HG03045 (cell line): ENCODE measurements at regions not wholly inside any gene's neighbourhood (a gene's known extent, or its start where the extent isn't known, plus 50 kb on each side); places are given as distances from the start of the nearest gene placed in this dataset.
"Not testable (repeated sequence)": the region's sequence is repeated elsewhere in the genome, so short reads cannot be mapped to it uniquely, and the experiment has no call there.

ENCODE experiments used
- ATAC-seq: cut with Tn5 transposase; IDR thresholded peaks from one replicate; pipeline ENCODE4 v1.9.1; 2021; ENCODE audit warnings: mild to moderate bottlenecking, moderate library complexity; ENCODE audit not compliant: unreplicated experiment

DNA sequence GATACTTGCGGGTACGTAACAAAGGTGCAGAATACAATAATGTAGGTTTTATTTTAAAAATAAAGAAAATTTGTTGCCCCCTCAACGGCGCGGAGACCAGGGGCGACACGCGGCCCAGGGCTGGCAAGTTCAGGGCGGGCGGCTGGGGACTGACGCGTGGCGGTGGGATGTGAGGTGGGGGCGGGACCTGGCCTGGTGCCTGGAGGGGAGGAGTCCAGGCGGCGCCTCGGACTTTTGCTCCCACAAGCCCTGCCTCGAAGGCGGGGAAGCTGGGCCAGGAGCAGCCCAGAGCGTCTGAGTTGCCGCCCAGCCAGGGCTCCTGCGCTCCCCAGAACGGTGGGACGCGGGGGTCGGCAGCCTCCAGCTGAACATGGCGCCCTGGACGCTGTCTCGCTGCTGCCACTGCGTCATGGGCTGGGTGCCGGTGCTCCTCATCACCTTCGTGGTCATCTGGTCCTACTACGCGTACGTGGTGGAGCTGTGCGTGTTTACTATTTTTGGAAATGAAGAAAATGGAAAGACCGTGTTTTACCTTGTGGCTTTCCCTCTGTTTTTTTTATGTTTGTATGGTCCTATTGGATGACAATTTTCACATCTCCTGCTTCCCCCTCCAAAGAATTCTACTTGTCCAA lies 1122.8 kb upstream of the ATXN8OS start:
- ATAC-seq, result no peak

DNA sequence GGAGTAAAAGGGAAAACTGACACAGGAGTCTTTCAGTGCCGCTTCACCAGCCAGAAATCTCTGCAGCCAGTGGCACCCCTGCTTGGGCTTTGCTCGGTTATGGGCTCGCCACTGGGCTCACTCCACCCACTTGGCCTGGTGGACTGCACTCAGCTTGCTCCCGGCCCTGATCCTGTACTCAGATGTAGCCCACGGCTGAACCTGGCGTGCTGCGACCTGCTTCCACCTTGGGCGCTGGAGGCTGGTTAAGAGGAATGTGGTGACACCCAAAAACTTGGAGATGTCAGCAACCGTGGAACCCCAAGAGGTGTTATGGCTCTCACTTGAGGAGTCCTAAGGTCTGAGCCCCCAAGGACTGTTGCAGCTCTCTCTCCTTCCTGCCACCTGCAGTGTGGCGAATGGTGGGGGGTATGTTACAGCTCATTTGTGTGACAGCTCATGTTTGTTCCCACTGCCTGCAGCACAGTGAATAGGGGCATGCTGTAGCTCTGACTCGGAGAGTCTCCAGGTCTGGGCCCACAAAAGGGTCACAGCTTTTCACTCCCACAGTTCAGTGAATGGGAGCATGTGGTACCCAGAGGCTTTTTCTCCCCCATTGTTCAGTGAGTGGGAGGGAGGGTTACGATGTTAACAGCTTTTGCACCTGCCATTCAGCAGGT lies 1124.5 kb upstream of the ATXN8OS start:
- no peak for ATAC-seq

DNA sequence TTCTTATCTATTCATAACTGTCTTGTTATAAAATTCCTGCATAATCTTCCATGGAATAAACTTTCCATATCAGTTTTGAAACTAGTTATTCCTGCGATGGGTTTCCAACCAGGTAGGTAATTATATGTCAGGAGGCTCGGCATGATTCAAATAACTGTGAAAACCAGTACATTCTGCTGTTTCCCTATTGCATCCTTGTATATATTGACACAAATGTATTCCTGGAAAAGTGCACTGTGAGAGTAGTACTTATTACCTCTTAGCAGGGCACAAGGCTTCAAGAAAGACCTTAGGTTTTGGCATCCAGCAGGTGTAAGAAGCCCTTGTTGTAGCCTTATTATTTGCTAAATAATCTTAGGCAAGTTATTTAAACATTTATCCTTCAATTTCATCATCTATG lies 1131.3 kb upstream of the ATXN8OS start:
- no peak for ATAC-seq

DNA sequence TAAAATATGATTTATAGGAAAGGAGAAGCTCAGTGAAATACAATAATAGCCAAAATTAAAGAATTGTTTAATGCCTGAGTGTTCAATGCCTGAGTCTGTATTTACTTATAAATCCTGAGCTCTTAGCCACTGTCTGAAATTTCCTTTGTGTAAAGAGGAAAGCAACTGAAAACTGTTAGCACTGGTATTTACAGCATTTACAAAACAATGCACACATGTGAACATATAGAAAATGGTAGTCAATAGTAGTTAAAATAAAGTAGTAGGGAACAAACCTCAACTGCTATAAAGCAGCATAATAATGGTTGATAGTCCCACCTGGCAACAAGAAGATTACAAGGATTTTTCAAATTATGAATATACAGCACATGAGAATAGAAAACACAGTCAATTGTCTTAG lies 1137.1 kb upstream of the ATXN8OS start:
- no peak for ATAC-seq

DNA sequence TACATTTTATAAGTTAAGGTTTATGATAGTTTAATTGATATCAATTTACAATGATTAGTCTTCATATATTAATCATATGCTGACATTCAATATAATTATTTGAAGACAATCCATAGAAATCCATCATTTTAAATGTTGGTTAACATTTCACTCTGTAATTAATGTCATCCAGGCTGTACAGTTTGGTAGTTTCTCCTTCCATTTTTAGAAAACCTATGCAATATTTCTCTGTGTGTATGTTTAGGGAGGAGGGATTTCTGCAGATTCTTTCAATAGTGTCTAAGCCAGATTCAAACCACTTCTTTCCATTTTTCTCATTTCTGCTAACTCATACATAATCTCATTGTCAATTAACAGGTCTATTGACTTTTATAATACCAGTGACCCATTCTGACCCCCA lies 1159.0 kb upstream of the ATXN8OS start:
- ATAC-seq, result no peak

DNA sequence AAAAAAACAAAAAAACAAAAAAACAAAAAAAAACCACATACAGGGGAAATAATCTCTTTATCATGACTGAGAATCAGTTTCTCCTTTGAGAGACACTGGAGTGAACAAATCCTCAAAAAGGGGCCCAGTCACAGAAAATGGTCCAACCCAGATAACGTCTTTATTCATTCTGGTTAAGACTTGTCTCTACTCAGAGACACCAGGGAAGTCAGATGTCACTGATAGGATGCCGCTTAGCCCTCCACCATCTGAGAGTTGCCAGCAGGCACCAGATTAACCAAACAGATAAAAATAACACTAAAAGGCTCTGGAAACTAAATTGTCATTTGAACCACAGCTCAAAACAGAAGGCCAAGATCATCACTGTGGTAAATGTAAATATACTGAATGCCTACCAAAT lies 1163.4 kb upstream of the ATXN8OS start:
- no peak for ATAC-seq

DNA sequence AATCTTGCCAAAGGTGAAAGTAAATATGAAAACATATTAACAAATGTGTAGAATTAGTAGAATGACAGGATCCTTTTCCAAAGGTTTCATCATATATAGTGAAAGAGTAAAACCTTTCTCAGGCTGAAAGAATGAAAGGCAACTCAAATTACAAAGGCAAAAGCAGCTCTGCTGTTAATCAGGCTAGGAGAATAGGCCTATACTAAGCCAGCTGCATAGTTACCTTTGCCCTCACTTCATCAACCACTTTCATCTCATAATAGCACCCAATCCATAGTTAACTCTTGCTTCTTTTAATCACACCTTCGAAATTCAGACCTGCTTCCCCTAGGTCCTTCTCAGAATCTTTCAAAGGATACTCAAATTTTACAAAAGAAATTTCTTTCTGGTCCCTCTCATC lies 1167.6 kb upstream of the ATXN8OS start:
- ATAC-seq, result no peak

DNA sequence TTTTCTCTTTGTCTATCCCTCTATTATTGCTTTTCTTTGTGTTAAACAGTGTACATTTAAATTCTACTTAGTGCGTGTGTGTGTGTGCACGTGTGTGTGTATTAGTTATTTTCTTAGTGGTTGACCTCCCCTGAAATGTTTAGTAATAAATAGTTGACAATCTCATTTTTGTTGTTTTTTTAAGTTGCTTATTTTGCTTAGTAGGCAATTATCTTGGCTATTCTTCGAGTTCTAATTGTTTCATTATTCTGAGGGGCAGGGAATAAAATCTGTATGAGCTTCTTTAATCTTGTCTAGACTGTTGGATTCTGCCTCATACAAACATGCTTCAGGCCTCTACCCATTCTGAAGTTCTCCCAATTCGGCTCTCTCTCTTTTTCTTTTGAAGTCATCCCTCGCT lies 1169.0 kb upstream of the ATXN8OS start:
- ATAC-seq, result no peak

DNA sequence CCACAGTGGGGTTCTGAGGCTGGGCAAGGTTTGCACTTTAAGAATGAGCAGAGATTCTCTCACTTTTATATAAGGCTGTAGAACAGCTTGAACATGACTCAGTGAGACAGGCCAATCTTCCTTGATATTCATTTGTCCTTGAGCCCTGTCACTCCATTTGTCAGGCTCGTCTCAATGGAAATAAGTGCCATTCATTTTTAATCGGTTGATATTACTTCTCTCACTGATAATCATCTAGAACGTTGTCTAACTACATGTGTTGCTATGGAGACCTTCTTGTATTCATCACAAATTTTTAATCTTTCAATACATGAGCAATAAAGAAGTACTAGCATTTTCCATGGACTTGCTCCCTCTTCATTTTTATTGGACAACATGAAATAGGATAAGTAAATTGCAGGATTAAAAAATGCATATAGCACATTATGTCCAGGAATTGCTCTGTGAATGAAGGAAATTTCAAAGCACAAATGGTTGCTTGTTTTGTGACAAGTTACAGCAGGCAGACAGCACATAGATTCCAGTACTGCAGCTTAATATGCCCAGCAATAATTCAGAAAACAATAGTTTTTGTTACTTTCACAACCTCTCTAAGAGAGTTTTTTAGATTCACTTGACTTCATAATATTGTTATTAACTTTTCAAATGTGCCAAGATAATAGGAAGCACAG lies 1178.4 kb upstream of the ATXN8OS start:
- ATAC-seq, result no peak

DNA sequence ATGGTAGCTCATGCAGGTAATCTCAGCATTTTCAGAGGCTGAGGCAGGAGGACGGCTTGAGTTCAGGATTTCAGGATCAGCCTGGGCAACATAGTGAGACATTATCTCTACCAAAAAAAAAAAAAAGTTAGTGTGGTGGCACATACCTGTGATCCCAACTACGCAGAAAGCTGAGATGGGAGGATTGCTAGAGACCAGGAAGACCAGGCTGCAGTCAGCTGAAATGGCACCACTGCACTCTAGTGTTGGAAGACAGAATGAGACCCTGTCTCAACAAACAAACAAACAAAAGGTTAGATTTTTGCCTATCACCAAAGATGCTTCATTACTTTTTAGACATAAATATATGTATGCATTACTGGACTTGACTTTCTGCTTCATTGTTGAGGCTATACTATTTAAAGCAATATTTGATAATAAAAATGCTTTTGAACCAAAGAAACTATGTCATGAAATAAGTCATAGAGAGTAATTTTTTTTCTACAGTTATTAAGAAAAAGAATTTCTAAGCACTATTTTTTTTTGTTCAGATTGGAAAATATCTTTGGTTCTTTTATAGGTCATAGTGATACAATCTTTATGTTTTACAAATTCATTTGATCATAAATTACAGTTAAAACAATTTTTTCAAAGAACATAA lies 1180.1 kb upstream of the ATXN8OS start:
- ATAC-seq, result no peak

DNA sequence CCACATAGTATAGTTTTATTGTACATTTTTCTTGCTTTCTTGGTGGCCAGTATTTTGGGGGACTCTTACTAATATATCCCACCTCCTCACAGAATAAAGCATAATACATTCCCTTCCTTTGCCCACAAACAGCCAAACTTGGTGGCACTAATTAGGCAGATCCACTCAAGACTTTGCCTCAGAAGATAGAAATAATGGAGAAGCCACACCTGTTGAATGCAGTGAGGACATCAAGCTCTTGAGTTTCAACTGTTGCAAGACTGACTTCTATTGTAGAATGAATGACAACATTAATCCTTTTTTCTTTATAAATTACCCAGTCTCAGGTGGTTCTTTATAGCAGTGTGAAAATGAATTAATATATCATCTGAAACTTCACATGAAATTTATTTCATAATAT lies 1183.6 kb upstream of the ATXN8OS start:
- no peak for ATAC-seq

DNA sequence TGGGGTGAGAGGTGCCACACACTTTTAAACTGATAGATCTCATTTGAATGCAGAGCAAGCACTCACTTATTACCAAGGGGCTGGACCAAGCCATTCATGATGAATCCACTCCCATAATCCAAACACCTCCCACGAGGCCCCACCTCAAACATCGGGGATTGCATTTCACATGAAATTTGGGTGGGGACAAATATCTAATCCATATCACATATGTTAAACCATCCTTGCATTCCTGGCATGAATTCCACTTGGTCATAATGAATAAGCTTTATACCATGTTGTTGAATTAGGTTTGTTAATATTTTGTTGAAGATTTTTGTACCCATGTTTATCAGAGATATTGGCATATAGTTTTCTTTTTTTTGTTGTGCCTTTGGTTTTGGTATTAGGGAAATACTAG lies 1198.7 kb upstream of the ATXN8OS start:
- ATAC-seq, result no peak

DNA sequence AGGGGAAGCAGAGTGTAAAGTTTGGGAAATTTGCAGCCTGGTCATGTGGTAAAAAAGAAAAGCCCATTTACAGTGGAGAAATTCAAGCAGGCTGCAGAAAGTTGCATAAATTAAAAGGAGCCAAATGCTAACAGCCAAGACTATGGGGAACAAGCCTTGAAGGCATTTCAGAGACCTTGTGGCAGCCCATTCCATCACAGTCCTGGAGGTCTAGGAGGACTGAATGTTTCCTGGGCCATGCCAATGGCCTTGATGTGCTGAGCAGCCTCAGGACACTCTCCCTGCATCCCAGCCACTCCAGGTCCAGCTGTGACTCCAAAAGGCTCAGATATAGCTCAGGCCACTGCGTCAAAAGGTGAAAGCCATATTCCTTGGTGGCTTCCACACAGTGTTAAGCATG lies 1202.4 kb upstream of the ATXN8OS start:
- no peak for ATAC-seq

DNA sequence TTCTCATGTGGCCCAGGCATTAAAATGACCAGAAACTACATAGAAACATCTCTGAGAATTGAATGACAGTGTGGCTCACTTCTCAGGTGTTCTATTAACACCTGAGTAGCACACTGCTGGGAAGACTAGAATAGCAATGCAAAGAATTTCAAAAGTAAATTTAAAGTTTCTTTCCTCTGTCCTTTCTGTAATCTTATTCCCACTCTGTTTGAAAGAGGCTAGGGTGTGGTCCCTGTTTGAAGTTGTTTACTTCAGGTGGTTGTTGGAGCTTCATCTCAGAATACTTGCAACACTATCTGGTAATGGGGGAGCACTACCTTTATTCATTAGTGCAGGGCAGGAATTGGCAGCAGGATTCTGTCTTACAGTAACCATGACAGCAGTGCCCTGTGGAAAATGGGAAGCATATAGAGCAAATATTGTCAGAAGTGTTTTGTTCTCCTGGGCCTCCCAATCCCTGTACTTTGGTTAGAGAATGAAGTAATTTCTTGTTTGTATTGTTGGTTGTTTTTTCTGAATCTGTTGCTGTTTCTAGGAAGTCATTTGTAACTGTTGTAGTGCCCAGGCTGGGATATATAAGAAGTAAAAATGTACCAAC lies 1210.2 kb upstream of the ATXN8OS start:
- ATAC-seq, result no peak

DNA sequence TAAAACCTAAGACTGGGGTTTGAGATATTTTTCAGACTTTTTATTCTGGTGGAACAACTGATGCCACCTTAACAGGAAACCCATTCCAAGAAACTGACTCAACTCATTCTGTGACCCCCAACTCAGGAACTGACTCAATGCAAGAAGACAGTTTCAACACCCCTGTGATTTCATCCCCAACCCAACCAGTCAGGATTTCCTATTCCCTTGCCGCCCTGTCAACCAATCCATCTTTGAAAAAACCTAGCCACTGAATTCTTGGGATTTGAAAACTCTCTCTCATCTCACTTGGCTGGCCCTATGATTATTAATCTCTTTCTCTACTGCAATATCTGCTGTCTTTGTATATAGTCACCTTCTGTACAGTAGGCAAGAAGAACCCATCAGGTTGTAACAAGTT lies 1211.9 kb upstream of the ATXN8OS start:
- ATAC-seq, result no peak

DNA sequence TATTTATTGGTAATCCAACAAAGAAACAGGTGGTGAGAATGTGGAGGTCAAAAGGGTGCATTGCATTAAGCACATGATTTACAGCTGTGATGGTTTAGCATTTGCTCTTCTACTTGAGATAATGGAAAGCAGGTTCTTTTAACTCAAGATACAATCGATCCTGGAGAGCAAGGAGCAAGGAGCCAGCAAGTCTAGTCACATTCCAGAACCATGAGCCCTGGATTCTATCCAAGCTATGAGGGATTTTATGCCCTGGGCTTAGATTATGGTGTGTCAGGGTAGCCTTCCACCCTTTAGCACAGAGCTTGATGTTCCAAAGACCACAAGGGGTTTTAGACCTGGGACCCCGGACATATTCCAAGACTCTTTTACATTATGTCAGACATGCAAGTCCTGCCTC lies 1213.9 kb upstream of the ATXN8OS start:
- ATAC-seq, result not testable (repeated sequence)

DNA sequence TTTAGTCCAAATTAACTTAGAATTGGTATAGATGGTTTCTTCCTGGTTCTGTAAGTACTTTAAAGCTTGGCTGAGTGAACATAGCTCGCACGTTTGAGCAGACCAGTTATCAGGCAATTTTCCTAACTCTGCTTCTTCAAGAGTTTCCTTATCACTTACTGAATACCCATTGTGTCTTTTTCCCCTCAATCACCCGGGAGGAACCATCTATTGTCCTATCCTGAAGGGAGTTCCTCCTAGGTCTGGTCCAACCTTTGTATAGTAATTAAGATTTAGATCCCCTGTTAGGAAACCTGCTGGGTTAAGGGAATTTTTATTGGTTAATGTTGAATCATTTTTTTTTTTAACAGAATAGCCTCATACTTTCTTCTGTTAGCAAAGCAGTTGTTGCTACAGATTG lies 1215.0 kb upstream of the ATXN8OS start:
- not testable (repeated sequence) for ATAC-seq

DNA sequence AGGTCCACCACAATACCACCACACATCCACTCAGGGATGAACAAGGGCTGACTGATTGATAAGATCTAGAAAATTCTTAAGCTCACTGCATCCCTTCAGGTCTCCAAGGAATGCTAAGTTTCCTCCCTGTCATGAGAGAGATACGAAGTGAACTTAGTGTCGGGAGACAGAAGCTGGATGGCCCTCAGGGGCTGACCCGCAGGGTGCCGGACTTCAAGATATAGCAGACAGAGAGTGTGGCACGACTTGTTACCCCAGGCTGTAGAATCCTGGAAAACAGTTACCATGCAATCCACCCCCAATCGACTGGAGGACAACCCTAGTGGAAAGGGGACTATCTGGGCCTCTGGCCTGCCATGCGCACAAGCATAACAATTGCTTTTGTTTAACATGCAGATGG lies 1217.5 kb upstream of the ATXN8OS start:
- ATAC-seq, result not testable (repeated sequence)

DNA sequence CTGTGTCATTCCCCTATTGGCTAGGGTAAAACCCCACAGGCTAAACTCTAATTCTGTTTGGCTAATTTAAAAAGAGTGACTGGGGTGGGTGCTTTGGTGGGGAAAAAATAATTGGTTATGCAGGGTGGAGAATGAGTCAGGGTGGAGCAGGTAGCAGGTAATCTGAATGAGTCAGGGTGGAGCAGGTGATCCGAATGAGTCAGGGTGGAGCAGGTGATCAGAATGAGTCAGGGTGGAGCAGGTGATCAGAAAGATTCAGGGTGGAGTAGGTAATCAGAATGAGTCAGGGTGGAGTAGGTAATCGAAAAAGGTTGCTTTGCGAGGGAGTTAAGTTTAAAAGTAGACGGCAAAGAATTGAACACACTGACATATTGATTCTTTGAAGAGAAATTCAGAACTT lies 1218.8 kb upstream of the ATXN8OS start:
- ATAC-seq, result no peak

DNA sequence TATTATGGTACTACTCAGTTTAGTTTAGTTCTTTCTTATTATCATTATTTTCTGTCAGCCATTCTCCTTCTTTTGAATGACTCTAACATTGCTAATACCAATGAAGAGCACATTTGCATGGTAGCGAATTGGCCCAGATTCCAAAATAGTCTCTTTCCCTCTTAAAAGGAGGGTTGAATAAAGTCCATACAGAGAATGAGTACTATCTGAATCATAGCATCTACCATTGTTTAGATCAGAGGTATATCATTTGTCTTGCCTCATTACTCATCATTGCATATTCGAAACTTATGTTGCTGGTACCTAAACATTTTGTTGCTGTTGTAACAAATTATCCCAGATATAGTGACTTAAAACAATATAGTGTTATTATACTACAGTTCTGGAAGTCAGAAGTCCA lies 1235.3 kb upstream of the ATXN8OS start:
- ATAC-seq, result no peak

DNA sequence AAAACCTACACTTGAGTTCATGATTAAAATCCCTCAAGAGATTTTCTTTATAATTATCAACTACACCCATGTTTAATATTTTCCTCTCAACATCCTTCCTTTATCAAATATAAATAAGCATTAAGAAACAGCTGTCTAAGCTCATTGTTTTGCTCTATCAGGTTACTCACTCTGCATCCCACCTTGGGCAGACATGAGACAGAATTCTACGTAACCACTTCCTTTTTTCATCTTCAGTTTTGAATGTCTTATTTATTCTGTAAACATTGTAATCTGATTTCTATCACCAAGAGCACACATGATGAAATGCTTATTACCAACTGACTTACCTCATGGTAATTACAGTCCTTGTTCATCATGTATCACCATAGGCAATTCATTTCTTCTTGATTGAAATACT lies 1256.6 kb upstream of the ATXN8OS start:
- no peak for ATAC-seq

DNA sequence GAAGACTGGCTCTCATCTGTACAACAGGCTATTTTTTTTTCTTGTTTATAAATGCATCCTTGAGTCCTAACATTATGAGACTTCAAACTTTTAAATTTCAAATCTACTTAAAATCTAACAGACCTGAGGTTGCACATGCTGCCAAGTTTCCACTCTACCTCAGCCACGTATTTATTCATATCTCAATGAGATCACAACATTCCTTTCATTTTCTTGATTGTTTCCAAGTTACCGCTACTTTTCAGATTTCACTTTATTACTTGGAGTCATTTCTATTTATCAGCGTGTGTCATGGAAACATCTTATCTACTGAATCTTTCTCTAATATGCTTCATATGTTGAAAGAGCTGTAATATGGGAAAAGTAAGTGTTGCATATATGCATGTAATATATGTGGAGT lies 1257.5 kb upstream of the ATXN8OS start:
- ATAC-seq, result no peak
